Prostate gland (tissue), 2 donors: ENCODE measurements at regions not wholly inside any gene's neighbourhood (a gene's known extent, or its start where the extent isn't known, plus 50 kb on each side); places are given as distances from the start of the nearest gene placed in this dataset.
"Not testable (repeated sequence)": the region's sequence is repeated elsewhere in the genome, so short reads cannot be mapped to it uniquely, and the experiment has no call there.

ENCODE experiments used
- DNase-seq: peaks from one replicate; pipeline ENCODE4 v3.0.0-alpha.2; 2019; ENCODE audit warnings: low spot score
- H3K27ac ChIP-seq, 2 donors: fragments of 200-600 bp; sonication (generic); 2 replicates each; pipeline ENCODE4 v1.5.1; 2017 to 2019
- H3K27me3 ChIP-seq: fragments of 200-600 bp; sonication (generic); replicated peaks from 2 replicates; pipeline ENCODE4 v1.5.1; 2019; ENCODE audit not compliant: insufficient read depth
- H3K36me3 ChIP-seq, 2 donors: fragments of 200-600 bp; sonication (generic); 1 replicate in 1 of 2; 2 replicates in 1 of 2; pipeline versions ENCODE4 v1.5.1 to v1.8.1; 2017 to 2019
- H3K4me1 ChIP-seq: fragments of 200-600 bp; sonication (generic); replicated peaks from 2 replicates; pipeline ENCODE4 v1.5.1; 2019
- H3K4me3 ChIP-seq, 2 donors: fragments of 200-600 bp; sonication (generic); 2 replicates each; pipeline ENCODE4 v1.5.1; 2017 to 2019
- H3K9me3 ChIP-seq: fragments of 200-600 bp; sonication (generic); 2 replicates; pipeline ENCODE4 v1.5.1; 2017
- POLR2A ChIP-seq: fragments of 450-650 bp; IDR thresholded peaks from one replicate; pipeline ENCODE4 v1.6.1; 2016; ENCODE audit warnings: antibody characterized with exemption, mild to moderate bottlenecking
- POLR2AphosphoS5 ChIP-seq: sonication (generic); formaldehyde crosslinking; IDR thresholded peaks from one replicate; pipeline ENCODE4 v1.6.1; 2017; ENCODE audit warnings: antibody characterized with exemption
- WGBS: methylation state at CpG from one replicate; pipeline ENCODE4 v1.1.5; 2018; 5-methylcytosine and 5-hydroxymethylcytosine counted together
- intact Hi-C: fragments of 100-400 bp; cut with DNase I; formaldehyde crosslinking; loops from one replicate; pipeline ENCODE4 v1.14.2; 2022
- TF ChIP-seq, protein P1 (sequence below), 4 experiments: fragments of 200-600 bp in 2 of 4; fragments of 450-650 bp in 2 of 4; sonication (generic) in 2 of 4; IDR thresholded peaks; 1 replicate in 3 of 4; 2 replicates in 1 of 4; pipeline ENCODE4 v1.5.1; 2016 to 2019; ENCODE audit warnings: antibody characterized with exemption in 4 of 4, mild to moderate bottlenecking in 2 of 4, moderate library complexity in 2 of 4

DNA sequence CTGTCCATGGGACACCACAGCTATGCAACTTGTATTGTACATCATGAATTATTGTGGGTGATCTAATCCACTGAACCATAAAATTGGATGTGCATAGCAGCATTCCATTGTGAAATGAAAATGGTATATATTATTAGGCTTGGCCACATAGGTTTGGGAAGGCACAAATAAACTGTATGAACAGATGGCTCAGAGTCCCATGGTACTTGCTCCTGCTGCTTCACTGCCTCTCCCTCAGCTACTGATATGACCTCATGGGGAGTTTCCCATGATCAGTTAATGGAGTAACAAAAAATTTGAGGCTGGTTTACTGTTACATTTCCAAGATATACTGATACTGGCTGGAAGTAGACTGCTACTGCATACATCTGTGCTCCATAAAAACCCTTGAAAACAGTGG lies 152.7 kb upstream of the NEGR1 start:
- H3K36me3 ChIP-seq, result no peaks in the 10 kb centered on the region
- H3K27me3 ChIP-seq, result no peaks in the 10 kb centered on the region
- no peaks in the 10 kb centered on the region for H3K9me3 ChIP-seq
- no peak for DNase-seq
- no peak overlapping the region for H3K4me3 ChIP-seq
- TF ChIP-seq, protein P1, sequence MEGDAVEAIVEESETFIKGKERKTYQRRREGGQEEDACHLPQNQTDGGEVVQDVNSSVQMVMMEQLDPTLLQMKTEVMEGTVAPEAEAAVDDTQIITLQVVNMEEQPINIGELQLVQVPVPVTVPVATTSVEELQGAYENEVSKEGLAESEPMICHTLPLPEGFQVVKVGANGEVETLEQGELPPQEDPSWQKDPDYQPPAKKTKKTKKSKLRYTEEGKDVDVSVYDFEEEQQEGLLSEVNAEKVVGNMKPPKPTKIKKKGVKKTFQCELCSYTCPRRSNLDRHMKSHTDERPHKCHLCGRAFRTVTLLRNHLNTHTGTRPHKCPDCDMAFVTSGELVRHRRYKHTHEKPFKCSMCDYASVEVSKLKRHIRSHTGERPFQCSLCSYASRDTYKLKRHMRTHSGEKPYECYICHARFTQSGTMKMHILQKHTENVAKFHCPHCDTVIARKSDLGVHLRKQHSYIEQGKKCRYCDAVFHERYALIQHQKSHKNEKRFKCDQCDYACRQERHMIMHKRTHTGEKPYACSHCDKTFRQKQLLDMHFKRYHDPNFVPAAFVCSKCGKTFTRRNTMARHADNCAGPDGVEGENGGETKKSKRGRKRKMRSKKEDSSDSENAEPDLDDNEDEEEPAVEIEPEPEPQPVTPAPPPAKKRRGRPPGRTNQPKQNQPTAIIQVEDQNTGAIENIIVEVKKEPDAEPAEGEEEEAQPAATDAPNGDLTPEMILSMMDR (IDR thresholded peaks at IDR 0.05), result no peak
- no peak for TF ChIP-seq POLR2A
- TF ChIP-seq POLR2AphosphoS5, result no peak
- no peaks in the 10 kb centered on the region for H3K4me1 ChIP-seq
- intact Hi-C loops, result no loop called here
- H3K27ac ChIP-seq, result no peak overlapping the region

DNA sequence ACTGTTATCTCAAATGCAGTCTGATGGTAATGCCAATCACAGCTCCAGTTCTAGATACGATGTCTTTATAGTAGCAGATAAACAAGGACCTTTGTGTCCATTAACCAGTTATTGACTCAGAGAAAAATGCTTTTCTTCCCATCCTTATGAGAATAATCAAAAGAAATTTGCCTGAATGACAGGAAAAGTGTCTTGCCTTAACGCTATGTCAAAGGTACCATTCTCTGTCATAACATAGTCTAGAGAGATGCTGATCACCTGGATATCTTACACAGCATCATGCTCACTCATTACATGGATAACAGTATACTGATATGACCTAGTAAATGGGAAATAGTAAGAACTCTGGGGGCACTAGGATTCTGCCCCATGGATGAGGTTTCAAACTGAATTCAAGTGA lies 151.7 kb upstream of the NEGR1 start:
- no peak for DNase-seq
- Histone ChIP-seq H3K9me3 (no peaks in the 10 kb centered on the region), H3K27me3 (no peaks in the 10 kb centered on the region), H3K4me1 (no peaks in the 10 kb centered on the region), H3K27ac (no peak overlapping the region), H3K4me3 (no peak overlapping the region), H3K36me3 (no peaks in the 10 kb centered on the region)
- TF ChIP-seq POLR2A (no peak), POLR2AphosphoS5 (no peak)
- TF ChIP-seq, protein P1 (IDR thresholded peaks at IDR 0.05), result no peak
- 79% methylated on average over 2 of the region's 2 CpGs for WGBS
- intact Hi-C loops, result no loop called here

DNA sequence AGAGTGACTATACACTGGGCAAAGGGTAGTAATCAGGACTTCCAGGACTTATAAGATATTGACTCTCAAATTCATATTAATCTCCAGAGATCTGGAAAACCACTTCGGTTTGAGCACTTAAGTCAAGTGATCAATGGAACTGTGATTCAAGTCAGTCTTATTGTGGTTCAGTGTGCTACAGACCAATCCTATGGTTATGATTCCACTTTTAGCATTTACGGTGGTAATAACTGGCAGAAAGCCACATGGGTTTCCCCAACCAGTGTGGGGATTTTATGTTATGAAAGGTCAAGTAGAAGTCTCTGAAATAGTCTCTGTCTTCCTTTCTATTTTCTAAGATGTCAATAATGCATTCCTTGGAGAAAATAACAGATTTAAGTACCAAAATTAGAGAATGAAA lies 151.3 kb upstream of the NEGR1 start:
- no peaks in the 10 kb centered on the region for H3K27me3 ChIP-seq
- intact Hi-C loops, result no loop called here
- H3K4me1 ChIP-seq, result no peaks in the 10 kb centered on the region
- H3K27ac ChIP-seq, result no peak overlapping the region
- DNase-seq, result no peak
- WGBS, result 83% methylated on average over 2 of the region's 2 CpGs
- no peaks in the 10 kb centered on the region for H3K9me3 ChIP-seq
- TF ChIP-seq, protein P1 (IDR thresholded peaks at IDR 0.05), result no peak
- TF ChIP-seq POLR2A (no peak), POLR2AphosphoS5 (no peak)
- no peaks in the 10 kb centered on the region for H3K36me3 ChIP-seq
- H3K4me3 ChIP-seq, result no peak overlapping the region

- intact Hi-C loops, result no loop called here
- Histone ChIP-seq H3K4me3 (no peak overlapping the region), H3K4me1 (no peaks in the 10 kb centered on the region), H3K27ac (no peak overlapping the region), H3K27me3 (no peaks in the 10 kb centered on the region), H3K9me3 (no peaks in the 10 kb centered on the region), H3K36me3 (no peaks in the 10 kb centered on the region)
- DNase-seq, result no peak
- 80% methylated on average over 5 of the region's 5 CpGs for WGBS
- TF ChIP-seq POLR2A (no peak), POLR2AphosphoS5 (no peak)
- TF ChIP-seq, protein P1 (IDR thresholded peaks at IDR 0.05), result no peak
These were observed 150.4 kb upstream of the NEGR1 start for GRCh38 chr1:72432645-72433267.

DNA sequence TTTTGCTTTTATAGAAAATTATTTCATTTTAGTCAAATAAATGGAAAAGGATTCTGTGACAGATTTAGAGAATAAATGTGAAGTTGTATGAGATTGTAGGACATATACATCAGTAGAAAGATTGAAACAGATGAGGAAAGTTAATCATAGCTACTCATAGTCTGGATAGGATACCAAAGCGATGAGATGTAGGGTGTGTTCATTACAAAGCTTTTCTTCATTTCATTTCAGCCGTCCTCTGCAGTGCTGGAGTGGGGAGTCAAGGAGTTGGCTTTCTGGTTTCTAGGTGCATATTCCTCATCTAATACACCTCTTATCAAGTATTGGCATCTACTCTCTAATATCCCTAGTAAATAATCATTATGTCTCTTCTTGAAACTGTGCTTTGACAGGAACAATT lies 149.5 kb upstream of the NEGR1 start:
- 97% methylated on average over 2 of the region's 2 CpGs for WGBS
- DNase-seq, result no peak
- Histone ChIP-seq H3K9me3 (no peaks in the 10 kb centered on the region), H3K27me3 (no peaks in the 10 kb centered on the region), H3K4me3 (no peak overlapping the region), H3K36me3 (no peaks in the 10 kb centered on the region), H3K27ac (no peak overlapping the region), H3K4me1 (no peaks in the 10 kb centered on the region)
- TF ChIP-seq POLR2AphosphoS5 (no peak), POLR2A (no peak)
- intact Hi-C loops, result no loop called here

DNA sequence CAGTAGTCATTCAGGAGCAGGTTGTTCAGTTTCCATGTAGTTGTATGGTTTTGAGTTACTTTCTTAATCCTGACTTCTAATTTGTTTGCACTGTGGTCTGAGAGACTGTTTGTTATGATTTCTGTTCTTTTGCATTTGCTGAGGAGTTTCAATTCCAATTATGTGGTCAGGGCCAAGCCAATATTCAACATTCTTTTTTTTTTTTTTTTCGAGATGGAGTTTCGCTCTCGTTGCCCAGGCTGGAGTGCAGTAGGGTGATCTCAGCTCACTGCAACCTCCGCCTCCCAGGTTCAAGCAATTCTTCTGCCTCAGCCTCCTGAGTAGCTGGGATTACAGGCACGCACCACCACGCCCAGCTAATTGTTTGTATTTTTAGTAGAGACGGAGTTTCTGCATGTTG lies 145.9 kb upstream of the NEGR1 start:
- H3K4me1 ChIP-seq, H3K36me3 ChIP-seq, DNase-seq, H3K27me3 ChIP-seq, H3K27ac ChIP-seq, H3K9me3 ChIP-seq, H3K4me3 ChIP-seq, intact Hi-C loops: not testable (repeated sequence)
- WGBS, result 95% methylated on average over 7 of the region's 7 CpGs
